HepG2 (cell line): ENCODE measurements at regions not wholly inside any gene's neighbourhood (a gene's known extent, or its start where the extent isn't known, plus 50 kb on each side); places are given as distances from the start of the nearest gene placed in this dataset.

Source experiments
- ATAC-seq: fragments of 200-7000 bp; cut with Tn5 transposase; 3 replicates; pipeline ENCODE4 v1.9.1; 2020; ENCODE audit warnings: mild to moderate bottlenecking, moderate library complexity
- BruUV-seq: library from RNA; stranded (reverse); fragments of 400-500 nt; replicated peaks from 2 replicates; lab custom pipeline; 2021; lab: Mats Ljungman, UMichigan
- CTCF ChIA-PET: fragments of 300-600 bp; formaldehyde crosslinking; extraction: SDS; loops from one replicate; lab custom pipeline; 2021; ENCODE audit warnings: low total read pairs, inconsistent platforms, low intra/inter-chr PET ratio; lab: Yijun Ruan, JAX
- POLR2A ChIA-PET: fragments of 350-600 bp; sonication (Branson Sonifier 250); formaldehyde crosslinking; loops from one replicate; lab custom pipeline; 2020; ENCODE audit warnings: antibody characterized with exemption, inconsistent platforms; lab: Yijun Ruan, JAX
- DNase-seq: peaks from one replicate; pipeline ENCODE4 v3.0.0-alpha.2; 2015; ENCODE audit warnings: low spot score
- FAIRE-seq: peaks from 3 replicates; lab custom pipeline; 2011; peaks lifted over from hg19 to GRCh38; lab: Jason Lieb, UNC
- H2AFZ ChIP-seq: one replicate; pipeline ENCODE4 v1.6.1; 2011; ENCODE audit warnings: low read length, inconsistent platforms
- H3K27ac ChIP-seq: fragments of 300-600 bp; 3 replicates; pipeline ENCODE4 v1.8.0; 2011; ENCODE audit warnings: mixed run types, mild to moderate bottlenecking, mixed read lengths, low read length, inconsistent platforms; ENCODE audit not compliant: insufficient read depth; ENCODE audit errors: extremely low read length
- H3K27me3 ChIP-seq, 2 experiments: fragments of 200-600 bp in 1 of 2; 2 replicates in 1 of 2; 3 replicates in 1 of 2; pipeline versions ENCODE4 v1.6.0 to v1.8.0; 2011; ENCODE audit warnings: low read length in 2 of 2, mild to moderate bottlenecking in 2 of 2, moderate library complexity in 2 of 2, inconsistent platforms in 1 of 2; ENCODE audit not compliant: insufficient read depth in 2 of 2, control insufficient read depth in 1 of 2
- H3K36me3 ChIP-seq, 2 experiments: fragments of 200-600 bp in 1 of 2; replicated peaks in 1 of 2; 2 replicates in 1 of 2; 3 replicates in 1 of 2; pipeline versions ENCODE4 v1.5.1 to v1.8.0; 2011; ENCODE audit warnings: low read length in 2 of 2, inconsistent platforms in 1 of 2; ENCODE audit not compliant: insufficient read depth in 2 of 2, control insufficient read depth in 1 of 2
- H3K4me1 ChIP-seq: 2 replicates; pipeline ENCODE4 v1.5.1; 2012; ENCODE audit warnings: low read length, inconsistent platforms; ENCODE audit not compliant: insufficient read depth
- H3K4me2 ChIP-seq: 2 replicates; pipeline ENCODE4 v1.6.0; 2011; ENCODE audit warnings: low read depth, low read length, inconsistent platforms
- H3K4me3 ChIP-seq, 3 experiments: fragments of 200-600 bp in 1 of 3; sonication (generic), shearing (Covaris generic) in 1 of 3; replicated peaks in 1 of 3; 2 replicates each; pipeline ENCODE4 v1.5.1; 2011 to 2016; ENCODE audit warnings: low read length in 3 of 3, inconsistent platforms in 2 of 3, low read depth in 2 of 3, mild to moderate bottlenecking in 2 of 3, control low read depth in 1 of 3, mixed read lengths in 1 of 3; ENCODE audit not compliant: insufficient read depth in 1 of 3
- H3K79me2 ChIP-seq: one replicate; pipeline ENCODE4 v1.6.1; 2011; ENCODE audit warnings: low read length, inconsistent platforms; ENCODE audit not compliant: insufficient read depth
- H3K9ac ChIP-seq: 2 replicates; pipeline ENCODE4 v1.6.0; 2011; ENCODE audit warnings: mild to moderate bottlenecking, low read depth, low read length, inconsistent platforms; ENCODE audit not compliant: insufficient read depth
- H3K9me3 ChIP-seq: 2 replicates; pipeline ENCODE4 v1.5.1; 2012; ENCODE audit warnings: mild to moderate bottlenecking, low read length
- H4K20me1 ChIP-seq: 2 replicates; pipeline ENCODE4 v1.6.0; 2011; ENCODE audit warnings: inconsistent platforms, mild to moderate bottlenecking, low read length, moderate library complexity; ENCODE audit not compliant: insufficient read depth
- BRCA1 ChIP-seq: sonication (generic); formaldehyde crosslinking; IDR thresholded peaks from 2 replicates; pipeline ENCODE4 v1.4.0; 2020; ENCODE audit warnings: missing genetic modification reagents
- BRD4 ChIP-seq: sonication (generic); formaldehyde crosslinking; IDR thresholded peaks from 2 replicates; pipeline ENCODE4 v1.4.0; 2020; ENCODE audit warnings: missing genetic modification reagents
- E2F5 ChIP-seq: sonication (generic); formaldehyde crosslinking; conservative IDR thresholded peaks from 2 replicates; pipeline ENCODE4 v1.4.0; 2020; ENCODE audit warnings: missing genetic modification reagents
- EP300 ChIP-seq, 3 experiments: sonication (generic) in 1 of 3; formaldehyde crosslinking in 1 of 3; IDR thresholded peaks; 2 replicates each; pipeline versions ENCODE4 v1.5.1 to v1.6.1; 2011 to 2020; ENCODE audit warnings: low read depth in 2 of 3, low read length in 2 of 3, borderline replicate concordance in 1 of 3, improper control_type of control experiment in 1 of 3, mild to moderate bottlenecking in 1 of 3, missing genetic modification reagents in 1 of 3, moderate library complexity in 1 of 3
- GATAD2A ChIP-seq: IDR thresholded peaks from 2 replicates; pipeline ENCODE4 v1.6.1; 2016
- HNRNPLL ChIP-seq: fragments of 200-400 bp; formaldehyde crosslinking; IDR thresholded peaks from 2 replicates; pipeline ENCODE4 v1.6.1; 2017; ENCODE audit warnings: mild to moderate bottlenecking, low read depth, low read length; ENCODE audit not compliant: poor library complexity, severe bottlenecking
- HOMEZ ChIP-seq: IDR thresholded peaks from 2 replicates; pipeline ENCODE4 v1.6.1; 2016; ENCODE audit warnings: low read depth
- JUNB ChIP-seq: sonication (generic); formaldehyde crosslinking; IDR thresholded peaks from 2 replicates; pipeline ENCODE4 v1.8.0; 2022; ENCODE audit warnings: missing genetic modification reagents, mild to moderate bottlenecking, borderline replicate concordance
- PAF1 ChIP-seq: IDR thresholded peaks from 2 replicates; pipeline ENCODE4 v1.6.1; 2016; ENCODE audit warnings: missing genetic modification reagents, missing compliant biosample characterization
- POLR2AphosphoS5 ChIP-seq: IDR thresholded peaks from 2 replicates; pipeline ENCODE4 v1.6.1; 2012; ENCODE audit warnings: low read depth, low read length
- RBAK ChIP-seq: sonication (generic); formaldehyde crosslinking; IDR thresholded peaks from 2 replicates; pipeline ENCODE4 v1.5.1; 2020; ENCODE audit warnings: mild to moderate bottlenecking, missing genetic modification reagents
- SMC3 ChIP-seq: IDR thresholded peaks from 2 replicates; pipeline ENCODE4 v1.6.1; 2011; ENCODE audit warnings: low read length, improper control_type of control experiment
- SP2 ChIP-seq: sonication (generic); formaldehyde crosslinking; IDR thresholded peaks from 2 replicates; pipeline ENCODE4 v1.5.1; 2020; ENCODE audit warnings: mild to moderate bottlenecking, missing genetic modification reagents
- ZBTB10 ChIP-seq: sonication (generic); formaldehyde crosslinking; IDR thresholded peaks from 2 replicates; pipeline ENCODE4 v1.4.0; 2020; ENCODE audit warnings: missing genetic modification reagents, borderline replicate concordance
- ZKSCAN8 ChIP-seq: IDR thresholded peaks from 2 replicates; pipeline ENCODE4 v1.6.1; 2016; ENCODE audit warnings: borderline replicate concordance, missing genetic modification reagents, missing compliant biosample characterization
- ZNF331 ChIP-seq: sonication (generic); formaldehyde crosslinking; IDR thresholded peaks from 2 replicates; pipeline ENCODE4 v1.4.0; 2020; ENCODE audit warnings: missing genetic modification reagents
- ZNF343 ChIP-seq: sonication (generic); formaldehyde crosslinking; IDR thresholded peaks from 2 replicates; pipeline ENCODE4 v1.4.0; 2020; ENCODE audit warnings: mild to moderate bottlenecking, missing genetic modification reagents
- ZNF782 ChIP-seq: sonication (generic); formaldehyde crosslinking; IDR thresholded peaks from 2 replicates; pipeline ENCODE4 v1.4.0; 2020; ENCODE audit warnings: missing genetic modification reagents, mild to moderate bottlenecking, borderline replicate concordance
- ZSCAN22 ChIP-seq: sonication (generic); formaldehyde crosslinking; IDR thresholded peaks from 2 replicates; pipeline ENCODE4 v1.4.0; 2020; ENCODE audit warnings: mild to moderate bottlenecking, missing genetic modification reagents
- WGBS: methylation state at CpG from one replicate; pipeline ENCODE4 v1.1.6; 2017; ENCODE audit warnings: low lambda C conversion rate; 5-methylcytosine and 5-hydroxymethylcytosine counted together
- in situ Hi-C: cut with HindIII; loops from 2 replicates; pipeline ENCODE4 v1.10.0; 2017; ENCODE audit warnings: low pct_unique_long_range_greater_than_20kb; ENCODE audit not compliant: extremely low pct_ligation_motif_present
- intact Hi-C: fragments of 100-400 bp; cut with micrococcal nuclease; formaldehyde crosslinking; loops from one replicate; pipeline ENCODE4 v1.10.0; 2022; ENCODE audit not compliant: unreplicated experiment

- 5% methylated on average over 2 of the region's 2 CpGs for WGBS
These were observed 170.0 kb downstream of the ARL5B start for GRCh38 chr10:18829259-18829658.

GRCh38 chr10:18830277-18830676 lies 171.0 kb downstream of the ARL5B start:
- H2AFZ ChIP-seq, result no peak overlapping the region
- POLR2A ChIA-PET, result no interaction called here
- H3K4me2 ChIP-seq, result no peak overlapping the region
- no peak overlapping the region for H3K27ac ChIP-seq
- no peak overlapping the region for H3K9ac ChIP-seq
- H3K36me3 ChIP-seq, result no peaks in the 10 kb centered on the region
- H3K4me1 ChIP-seq, result no peaks in the 10 kb centered on the region
- DNase-seq (no peak), ATAC-seq (no peak), FAIRE-seq (no peak)
- no peak overlapping the region for H3K4me3 ChIP-seq
- intact Hi-C loops, result no loop called here
- no peaks in the 10 kb centered on the region for H3K79me2 ChIP-seq
- under 1% methylated on average over 2 of the region's 2 CpGs for WGBS
- in situ Hi-C loops, result no loop called here
- CTCF ChIA-PET, result no interaction called here
- no TSS peak for BruUV-seq
- no peaks in the 10 kb centered on the region for H4K20me1 ChIP-seq
- H3K27me3 ChIP-seq, result no peaks in the 10 kb centered on the region
- no peaks in the 10 kb centered on the region for H3K9me3 ChIP-seq
- no peak for TF ChIP-seq ZKSCAN8 (CRISPR knock-in tag)
- TF ChIP-seq BRCA1 (CRISPR knock-in tag), result no peak
- no peak for TF ChIP-seq ZNF331 (CRISPR knock-in tag)
- no peak for TF ChIP-seq HOMEZ
- TF ChIP-seq ZBTB10 (CRISPR knock-in tag), result no peak
- TF ChIP-seq RBAK (CRISPR knock-in tag), result no peak

More at GRCh38 chr10:18829259-18829658, 170.0 kb downstream of the ARL5B start:
- Histone ChIP-seq H3K36me3 (no peaks in the 10 kb centered on the region), H3K9ac (no peak overlapping the region), H3K4me2 (no peak overlapping the region), H3K79me2 (no peaks in the 10 kb centered on the region), H3K27ac (no peak overlapping the region), H3K4me3 (no peak overlapping the region), H3K4me1 (no peaks in the 10 kb centered on the region), H3K9me3 (no peaks in the 10 kb centered on the region), H4K20me1 (no peaks in the 10 kb centered on the region), H2AFZ (no peak overlapping the region), H3K27me3 (no peaks in the 10 kb centered on the region)
- FAIRE-seq (no peak), DNase-seq (no peak), ATAC-seq (no peak)
- TF ChIP-seq E2F5 (CRISPR knock-in tag), result no peak
- TF ChIP-seq ZSCAN22 (CRISPR knock-in tag), result no peak
- no peak for TF ChIP-seq JUNB (CRISPR knock-in tag)
- no peak for TF ChIP-seq ZNF343 (CRISPR knock-in tag)
- no peak for TF ChIP-seq SMC3
- TF ChIP-seq HNRNPLL, result no peak
- no peak for TF ChIP-seq BRD4
- no peak for TF ChIP-seq PAF1 (CRISPR knock-in tag)
- no peak for TF ChIP-seq ZNF782 (CRISPR knock-in tag)
- TF ChIP-seq GATAD2A, result no peak
- no peak for TF ChIP-seq POLR2AphosphoS5
- TF ChIP-seq EP300 (IDR thresholded peaks at IDR 0.05; ENCODE audit: low read depth in 2 of 2, low read length in 2 of 2), result no peak
- TF ChIP-seq EP300 (CRISPR knock-in tag; IDR thresholded peaks at IDR 0.05; ENCODE audit: borderline replicate concordance), result no peak
- TF ChIP-seq SP2, result no peak
- BruUV-seq, result no TSS peak
- ChIA-PET POLR2A (no interaction called here), CTCF (no interaction called here)
- intact Hi-C loops (no loop called here), in situ Hi-C loops (no loop called here)
